IPS-20b (cell line): ENCODE measurements at regions not wholly inside any gene's neighbourhood (a gene's known extent, or its start where the extent isn't known, plus 50 kb on each side); places are given as distances from the start of the nearest gene placed in this dataset.

Experiments used
- H3K27ac ChIP-seq: one replicate; pipeline ENCODE4 v1.5.1; 2013; ENCODE audit warnings: low read length
- H3K27me3 ChIP-seq: 2 replicates; pipeline ENCODE4 v1.6.1; 2013; ENCODE audit warnings: mild to moderate bottlenecking, low read length, inconsistent platforms; ENCODE audit not compliant: insufficient read depth
- H3K36me3 ChIP-seq: 2 replicates; pipeline ENCODE4 v1.6.1; 2013; ENCODE audit warnings: low read depth, mild to moderate bottlenecking, inconsistent platforms, low read length, moderate library complexity; ENCODE audit not compliant: insufficient read depth
- H3K4me1 ChIP-seq: 2 replicates; pipeline ENCODE4 v1.6.1; 2013; ENCODE audit warnings: mild to moderate bottlenecking, control low read depth, inconsistent platforms, low read length, moderate library complexity; ENCODE audit not compliant: insufficient read depth
- H3K4me3 ChIP-seq: 2 replicates; pipeline ENCODE4 v1.5.1; 2013; ENCODE audit warnings: mild to moderate bottlenecking, low read length, inconsistent platforms
- H3K9ac ChIP-seq: 2 replicates; pipeline ENCODE4 v1.6.1; 2013; ENCODE audit warnings: low read depth, mild to moderate bottlenecking, inconsistent platforms, low read length, moderate library complexity
- H3K9me3 ChIP-seq: 2 replicates; pipeline ENCODE4 v1.6.1; 2013; ENCODE audit warnings: mild to moderate bottlenecking, low read depth, low read length, inconsistent platforms; ENCODE audit not compliant: insufficient read depth

- Histone ChIP-seq H3K36me3 (peaks cover 11% of the 10 kb centered on the region; the same call in 1 of the 2 replicates), H3K27ac (no peak overlapping the region), H3K4me3 (no peak overlapping the region), H3K27me3 (no peaks in the 10 kb centered on the region), H3K9ac (no peak overlapping the region), H3K9me3 (no peaks in the 10 kb centered on the region), H3K4me1 (peaks cover 13% of the 10 kb centered on the region)
Measured at GRCh38 chr1:38444770-38445442, 398.3 kb upstream of the POU3F1 start.

DNA sequence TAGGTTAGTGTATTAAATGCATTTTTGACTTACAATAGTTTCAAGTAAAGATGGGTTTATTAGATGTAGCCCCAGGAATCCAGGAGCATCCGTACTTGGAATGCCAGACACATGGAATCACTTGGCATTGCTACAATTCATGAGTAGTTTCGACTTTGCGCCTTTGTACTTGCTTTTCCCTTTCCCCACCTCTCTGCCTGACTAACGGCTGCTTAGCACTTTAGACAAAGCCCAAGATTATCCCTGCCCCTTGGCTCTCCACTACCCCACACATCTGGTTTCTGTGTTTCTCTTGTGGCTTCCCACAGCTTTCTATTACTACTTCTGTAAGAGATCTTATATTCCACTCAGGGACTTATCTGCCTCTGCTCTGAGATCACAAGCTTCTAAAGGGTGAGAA is 397.7 kb upstream of the POU3F1 start:
- no peak overlapping the region for H3K27ac ChIP-seq
- peaks cover 11% of the 10 kb centered on the region; the same call in 1 of the 2 replicates for H3K36me3 ChIP-seq
- H3K4me1 ChIP-seq, result peaks cover 13% of the 10 kb centered on the region
- no peaks in the 10 kb centered on the region for H3K27me3 ChIP-seq
- no peak overlapping the region for H3K9ac ChIP-seq
- H3K9me3 ChIP-seq, result no peaks in the 10 kb centered on the region
- no peak overlapping the region for H3K4me3 ChIP-seq

- H3K27me3 ChIP-seq, result no peaks in the 10 kb centered on the region
- peaks cover 13% of the 10 kb centered on the region for H3K4me1 ChIP-seq
- H3K9me3 ChIP-seq, result no peaks in the 10 kb centered on the region
- H3K27ac ChIP-seq, result no peak overlapping the region
- no peak overlapping the region for H3K4me3 ChIP-seq
- H3K36me3 ChIP-seq, result peaks cover 5% of the 10 kb centered on the region; the same call in 1 of the 2 replicates
- H3K9ac ChIP-seq, result no peak overlapping the region
Measured at GRCh38 chr1:38440402-38440801, 393.8 kb upstream of the POU3F1 start.

GRCh38 chr1:38436749-38437148 is 390.2 kb upstream of the POU3F1 start:
- Histone ChIP-seq H3K27me3 (no peaks in the 10 kb centered on the region), H3K9me3 (no peaks in the 10 kb centered on the region), H3K9ac (no peak overlapping the region), H3K4me1 (peaks cover 15% of the 10 kb centered on the region; the same call in 1 of the 2 replicates), H3K36me3 (peaks cover 12% of the 10 kb centered on the region; the same call in 1 of the 2 replicates), H3K4me3 (no peak overlapping the region), H3K27ac (no peak overlapping the region)

GRCh38 chr1:38436006-38436405 is 389.4 kb upstream of the POU3F1 start:
- Histone ChIP-seq H3K9ac (no peak overlapping the region), H3K9me3 (no peaks in the 10 kb centered on the region), H3K27me3 (no peaks in the 10 kb centered on the region), H3K27ac (no peak overlapping the region), H3K4me3 (no peak overlapping the region), H3K36me3 (peaks cover 19% of the 10 kb centered on the region), H3K4me1 (peaks cover 18% of the 10 kb centered on the region; the same call in 1 of the 2 replicates)

GRCh38 chr1:38433084-38433722 is 386.6 kb upstream of the POU3F1 start:
- Histone ChIP-seq H3K9me3 (no peaks in the 10 kb centered on the region), H3K27ac (peak overlapping the region; percentile 29), H3K9ac (no peak overlapping the region), H3K27me3 (no peaks in the 10 kb centered on the region), H3K36me3 (peaks cover 41% of the 10 kb centered on the region), H3K4me1 (peaks cover 21% of the 10 kb centered on the region; the same call in 1 of the 2 replicates), H3K4me3 (no peak overlapping the region)

DNA sequence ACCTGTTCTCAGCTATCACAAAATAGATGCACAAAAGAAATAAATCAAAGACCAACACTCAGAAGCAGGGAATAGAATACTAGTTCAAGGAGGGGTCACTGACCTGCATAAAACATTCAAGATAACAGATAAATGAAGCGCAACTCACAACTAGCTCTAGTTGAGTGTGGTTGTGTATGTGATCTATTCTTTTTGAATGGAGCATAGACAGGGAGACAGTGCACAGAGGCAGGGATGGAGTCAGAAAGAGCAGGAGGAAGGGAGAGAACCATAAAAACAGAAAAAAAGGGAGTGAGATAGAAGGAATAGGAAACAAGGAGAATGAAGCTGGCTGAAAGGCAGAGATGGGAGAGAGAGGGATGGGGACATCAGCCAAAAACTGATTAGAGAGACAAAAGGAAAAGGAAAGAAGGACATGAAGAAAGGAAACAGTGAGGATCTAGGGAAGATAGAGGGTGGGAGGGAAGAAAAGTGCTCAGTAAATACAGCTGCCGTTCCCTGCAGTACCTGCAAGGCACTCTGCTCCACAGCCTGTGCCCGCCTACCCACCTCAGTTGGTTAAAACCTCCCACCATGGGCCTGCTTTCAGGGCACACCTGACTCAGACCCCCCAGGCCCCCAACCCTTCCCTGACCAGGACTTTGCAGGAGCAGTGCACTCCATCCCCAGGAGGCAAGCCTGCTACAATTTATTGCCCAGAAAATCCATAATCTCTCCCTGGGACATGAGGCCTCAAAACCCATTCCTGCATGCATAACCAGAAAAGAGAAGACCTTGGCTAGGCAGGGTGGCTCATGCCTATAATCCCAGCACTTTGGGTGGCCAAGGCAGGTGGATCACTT is 385.2 kb upstream of the POU3F1 start:
- H3K27me3 ChIP-seq, result no peaks in the 10 kb centered on the region
- peaks cover 48% of the 10 kb centered on the region for H3K36me3 ChIP-seq
- peak overlapping the region; percentile 2; the same call in 1 of the 2 replicates for H3K4me3 ChIP-seq
- H3K9ac ChIP-seq, result no peak overlapping the region
- H3K4me1 ChIP-seq, result peaks cover 21% of the 10 kb centered on the region; the same call in 1 of the 2 replicates
- H3K27ac ChIP-seq, result no peak overlapping the region
- no peaks in the 10 kb centered on the region for H3K9me3 ChIP-seq

DNA sequence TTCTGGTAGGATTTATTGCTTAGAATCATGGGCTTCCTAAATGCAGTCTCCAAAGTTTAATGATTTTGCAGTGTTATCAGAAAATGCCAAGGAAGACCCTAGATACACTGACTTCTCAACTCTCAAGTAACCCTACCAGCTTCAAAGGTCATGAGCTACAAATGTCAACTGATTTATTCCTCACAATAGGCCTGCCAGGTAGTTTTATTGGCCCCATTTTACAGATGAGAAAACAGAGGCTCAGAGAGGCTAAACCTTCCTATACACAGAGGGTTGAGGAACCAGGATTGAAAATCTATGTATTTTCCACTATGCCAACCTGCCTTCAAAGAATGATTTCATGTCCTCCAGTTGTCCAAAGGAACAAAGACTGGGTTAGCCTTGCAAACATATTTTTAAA is 384.4 kb upstream of the POU3F1 start:
- Histone ChIP-seq H3K9ac (no peak overlapping the region), H3K9me3 (no peaks in the 10 kb centered on the region), H3K27ac (no peak overlapping the region), H3K4me3 (peak overlapping the region; percentile 2; the same call in 1 of the 2 replicates), H3K27me3 (no peaks in the 10 kb centered on the region), H3K4me1 (peaks cover 21% of the 10 kb centered on the region; the same call in 1 of the 2 replicates), H3K36me3 (peaks cover 48% of the 10 kb centered on the region)

- Histone ChIP-seq H3K36me3 (peaks cover 21% of the 10 kb centered on the region; the same call in 1 of the 2 replicates), H3K27ac (peak overlapping the region; percentile 22), H3K4me3 (peak overlapping the region; percentile 54), H3K9me3 (no peaks in the 10 kb centered on the region), H3K4me1 (peaks cover 11% of the 10 kb centered on the region; the same call in 1 of the 2 replicates), H3K9ac (peak overlapping the region; percentile 65; the same call in 1 of the 2 replicates), H3K27me3 (no peaks in the 10 kb centered on the region)
Measured at GRCh38 chr1:38424677-38425076, 378.1 kb upstream of the POU3F1 start.

DNA sequence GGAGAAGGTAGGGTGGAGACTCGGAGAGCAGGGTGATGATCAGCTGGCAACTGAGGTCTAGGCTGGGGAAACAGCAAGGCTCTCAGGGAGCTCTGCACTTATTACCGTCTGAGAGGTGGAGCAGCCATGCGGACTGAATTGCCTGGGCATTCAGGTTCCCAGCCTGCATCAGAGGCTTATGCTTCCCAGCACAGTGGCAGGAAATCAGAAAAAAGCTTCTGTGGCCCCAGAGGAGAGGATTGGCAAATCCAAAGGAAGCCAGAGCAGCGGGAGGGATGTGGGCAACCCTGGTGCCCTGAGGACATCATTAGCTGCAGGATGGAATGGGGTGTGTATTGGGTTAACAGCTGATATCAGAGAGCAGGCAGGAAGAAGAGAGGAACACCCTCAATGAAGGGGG is 374.1 kb upstream of the POU3F1 start:
- Histone ChIP-seq H3K9me3 (peaks cover 14% of the 10 kb centered on the region; the same call in 1 of the 2 replicates), H3K27ac (no peak overlapping the region), H3K4me1 (peaks cover 11% of the 10 kb centered on the region; the same call in 1 of the 2 replicates), H3K4me3 (no peak overlapping the region), H3K9ac (no peak overlapping the region), H3K27me3 (no peaks in the 10 kb centered on the region), H3K36me3 (no peaks in the 10 kb centered on the region)

- Histone ChIP-seq H3K4me1 (peaks cover 6% of the 10 kb centered on the region; the same call in 1 of the 2 replicates), H3K27me3 (no peaks in the 10 kb centered on the region), H3K9ac (no peak overlapping the region), H3K36me3 (no peaks in the 10 kb centered on the region), H3K4me3 (no peak overlapping the region), H3K27ac (no peak overlapping the region), H3K9me3 (peaks cover 14% of the 10 kb centered on the region; the same call in 1 of the 2 replicates)
Measured at GRCh38 chr1:38418195-38419030, 371.8 kb upstream of the POU3F1 start.
